Loucy (cell line): ENCODE measurements at regions not wholly inside any gene's neighbourhood (a gene's known extent, or its start where the extent isn't known, plus 50 kb on each side); places are given as distances from the start of the nearest gene placed in this dataset.

Experiments
- H2AFZ ChIP-seq: fragments of 200-600 bp; sonication (generic); 2 replicates; pipeline ENCODE4 v1.6.0; 2016; ENCODE audit warnings: antibody characterized with exemption, mild to moderate bottlenecking, low read length, moderate library complexity
- H3F3A ChIP-seq: fragments of 200-600 bp; 2 replicates; pipeline ENCODE4 v1.6.0; 2016; ENCODE audit warnings: antibody characterized with exemption, low read depth, mild to moderate bottlenecking
- H3K27me3 ChIP-seq: fragments of 200-600 bp; sonication (generic); 2 replicates; pipeline ENCODE4 v1.6.1; 2014; ENCODE audit warnings: low read length, mild to moderate bottlenecking; ENCODE audit not compliant: insufficient read depth, poor library complexity, severe bottlenecking
- H3K36me3 ChIP-seq: fragments of 200-600 bp; sonication (generic); 2 replicates; pipeline ENCODE4 v1.6.1; 2016; ENCODE audit warnings: low read length; ENCODE audit not compliant: insufficient read depth
- H3K4me1 ChIP-seq: fragments of 200-600 bp; sonication (generic); 2 replicates; pipeline ENCODE4 v1.5.1; 2014; ENCODE audit warnings: low read length, mild to moderate bottlenecking; ENCODE audit not compliant: insufficient read depth, poor library complexity, severe bottlenecking
- H3K4me2 ChIP-seq: fragments of 200-600 bp; sonication (generic); 2 replicates; pipeline ENCODE4 v1.6.0; 2014; ENCODE audit warnings: antibody characterized with exemption, low read length, low read depth, mild to moderate bottlenecking; ENCODE audit not compliant: poor library complexity, severe bottlenecking
- H3K4me3 ChIP-seq: fragments of 200-600 bp; sonication (generic); 2 replicates; pipeline ENCODE4 v1.5.1; 2014; ENCODE audit warnings: low read length, mild to moderate bottlenecking, mixed read lengths; ENCODE audit not compliant: poor library complexity, severe bottlenecking
- H3K79me2 ChIP-seq: fragments of 200-600 bp; sonication (generic); 2 replicates; pipeline ENCODE4 v1.6.1; 2014; ENCODE audit warnings: low read length; ENCODE audit not compliant: insufficient read depth
- H3K9ac ChIP-seq: fragments of 200-600 bp; sonication (generic); 2 replicates; pipeline ENCODE4 v1.6.0; 2014; ENCODE audit warnings: mild to moderate bottlenecking, low read depth, low read length, moderate library complexity; ENCODE audit not compliant: poor library complexity, severe bottlenecking
- H3K9me2 ChIP-seq: fragments of 200-600 bp; sonication (generic); replicated peaks from 2 replicates; pipeline ENCODE4 v1.6.1; 2016; ENCODE audit warnings: low read depth, low read length, mixed read lengths
- H3K9me3 ChIP-seq: fragments of 200-600 bp; sonication (generic); 2 replicates; pipeline ENCODE4 v1.6.1; 2014; ENCODE audit warnings: mild to moderate bottlenecking, antibody characterized with exemption, low read length, low read depth; ENCODE audit not compliant: insufficient read depth
- H4K20me1 ChIP-seq: fragments of 200-600 bp; sonication (generic); 2 replicates; pipeline ENCODE4 v1.6.0; 2014; ENCODE audit warnings: antibody characterized with exemption, low read length, mild to moderate bottlenecking; ENCODE audit not compliant: insufficient read depth, poor library complexity, severe bottlenecking
- CTCF ChIP-seq: fragments of 200-600 bp; sonication (generic); conservative IDR thresholded peaks from 2 replicates; pipeline ENCODE4 v1.5.1; 2014; ENCODE audit warnings: mild to moderate bottlenecking, antibody characterized with exemption, low read length
- EZH2phosphoT487 ChIP-seq: fragments of 200-600 bp; IDR thresholded peaks from 2 replicates; pipeline ENCODE4 v1.6.1; 2018; ENCODE audit warnings: antibody characterized with exemption, mild to moderate bottlenecking, moderate library complexity, borderline replicate concordance

GRCh38 chr5:17146280-17146841 is 71.1 kb upstream of the BASP1 start:
- Histone ChIP-seq H3K9me2 (no peaks in the 10 kb centered on the region), H2AFZ (no peak overlapping the region), H4K20me1 (no peaks in the 10 kb centered on the region), H3K9me3 (no peaks in the 10 kb centered on the region), H3F3A (no peaks in the 10 kb centered on the region), H3K9ac (no peak overlapping the region), H3K4me3 (no peak overlapping the region), H3K4me1 (no peaks in the 10 kb centered on the region), H3K4me2 (no peak overlapping the region), H3K36me3 (no peaks in the 10 kb centered on the region), H3K79me2 (no peaks in the 10 kb centered on the region), H3K27me3 (no peaks in the 10 kb centered on the region)
- no peak for TF ChIP-seq CTCF

GRCh38 chr5:17147170-17147569 is 70.3 kb upstream of the BASP1 start:
- Histone ChIP-seq H3K79me2 (no peaks in the 10 kb centered on the region), H3K9ac (no peak overlapping the region), H3K4me1 (no peaks in the 10 kb centered on the region), H3F3A (no peaks in the 10 kb centered on the region), H3K4me2 (no peak overlapping the region), H3K36me3 (no peaks in the 10 kb centered on the region), H4K20me1 (no peaks in the 10 kb centered on the region), H3K4me3 (no peak overlapping the region), H3K27me3 (no peaks in the 10 kb centered on the region), H3K9me2 (no peaks in the 10 kb centered on the region), H3K9me3 (0 out of 2 replicates have a peak, but pooled peaks cover 2% of the 10 kb centered on the region), H2AFZ (no peak overlapping the region)
- TF ChIP-seq EZH2phosphoT487 (no peak), CTCF (no peak)

GRCh38 chr5:17147617-17148016 is 69.8 kb upstream of the BASP1 start:
- no peaks in the 10 kb centered on the region for H3K36me3 ChIP-seq
- no peak overlapping the region for H3K9ac ChIP-seq
- H2AFZ ChIP-seq = no peak overlapping the region
- H3K9me2 ChIP-seq = no peaks in the 10 kb centered on the region
- H3K79me2 ChIP-seq = no peaks in the 10 kb centered on the region
- no peak for TF ChIP-seq EZH2phosphoT487
- H3F3A ChIP-seq = no peaks in the 10 kb centered on the region
- H3K4me2 ChIP-seq = no peak overlapping the region
- no peaks in the 10 kb centered on the region for H4K20me1 ChIP-seq
- no peaks in the 10 kb centered on the region for H3K27me3 ChIP-seq
- H3K9me3 ChIP-seq = peaks cover 2% of the 10 kb centered on the region; the same call in 1 of the 2 replicates
- no peak overlapping the region for H3K4me3 ChIP-seq
- H3K4me1 ChIP-seq = no peaks in the 10 kb centered on the region

GRCh38 chr5:17148481-17148880 is 69.0 kb upstream of the BASP1 start:
- H2AFZ ChIP-seq = no peak overlapping the region
- no peaks in the 10 kb centered on the region for H3K27me3 ChIP-seq
- H3K4me2 ChIP-seq = no peak overlapping the region
- no peaks in the 10 kb centered on the region for H3K9me2 ChIP-seq
- H3K9ac ChIP-seq = no peak overlapping the region
- no peaks in the 10 kb centered on the region for H4K20me1 ChIP-seq
- H3K36me3 ChIP-seq = no peaks in the 10 kb centered on the region
- no peaks in the 10 kb centered on the region for H3K4me1 ChIP-seq
- no peak for TF ChIP-seq CTCF
- no peak for TF ChIP-seq EZH2phosphoT487
- H3K9me3 ChIP-seq = peaks cover 2% of the 10 kb centered on the region; the same call in 1 of the 2 replicates
- H3F3A ChIP-seq = no peaks in the 10 kb centered on the region
- no peak overlapping the region for H3K4me3 ChIP-seq
- no peaks in the 10 kb centered on the region for H3K79me2 ChIP-seq
